ENCODE measurements at regions not wholly inside any gene's neighbourhood (a gene's known extent, or its start where the extent isn't known, plus 50 kb on each side); places are given as distances from the start of the nearest gene placed in this dataset.

DNA sequence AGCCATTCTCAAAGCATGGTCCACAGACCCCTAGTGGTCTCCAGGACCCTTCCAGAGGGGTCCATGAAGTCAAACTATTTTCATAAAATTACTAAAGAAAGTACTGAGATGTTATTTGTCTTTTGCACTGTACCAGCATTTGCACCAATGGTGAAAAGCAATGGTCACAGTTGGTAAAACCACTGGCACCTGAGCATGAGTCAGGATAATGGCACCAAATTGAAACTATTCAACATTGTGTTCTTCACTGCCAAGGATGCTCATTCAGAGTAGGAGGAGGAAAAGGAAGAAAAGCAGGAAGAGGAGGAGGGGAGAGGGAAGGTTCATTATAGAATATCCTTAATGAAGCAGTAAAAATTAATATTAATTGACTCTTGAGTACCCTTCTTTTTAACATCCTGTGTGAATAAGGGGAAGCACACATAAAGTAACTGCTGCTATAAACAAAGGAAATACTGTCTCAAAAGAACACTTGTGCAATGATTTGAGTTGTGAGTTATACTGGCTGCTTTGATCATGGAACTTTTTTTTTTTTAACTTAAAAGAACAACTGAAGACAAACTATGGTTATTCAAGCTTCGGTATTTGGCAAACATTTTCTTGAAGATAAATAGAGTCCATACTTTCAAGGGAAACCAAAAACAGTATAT, 60.2 kb downstream of the MPP7 start:
- in situ Hi-C loops (cut with MboI; ENCODE audit: low sequenced_read_pairs, unreplicated experiment) = no loop called here
- TF ChIP-seq, protein P1, sequence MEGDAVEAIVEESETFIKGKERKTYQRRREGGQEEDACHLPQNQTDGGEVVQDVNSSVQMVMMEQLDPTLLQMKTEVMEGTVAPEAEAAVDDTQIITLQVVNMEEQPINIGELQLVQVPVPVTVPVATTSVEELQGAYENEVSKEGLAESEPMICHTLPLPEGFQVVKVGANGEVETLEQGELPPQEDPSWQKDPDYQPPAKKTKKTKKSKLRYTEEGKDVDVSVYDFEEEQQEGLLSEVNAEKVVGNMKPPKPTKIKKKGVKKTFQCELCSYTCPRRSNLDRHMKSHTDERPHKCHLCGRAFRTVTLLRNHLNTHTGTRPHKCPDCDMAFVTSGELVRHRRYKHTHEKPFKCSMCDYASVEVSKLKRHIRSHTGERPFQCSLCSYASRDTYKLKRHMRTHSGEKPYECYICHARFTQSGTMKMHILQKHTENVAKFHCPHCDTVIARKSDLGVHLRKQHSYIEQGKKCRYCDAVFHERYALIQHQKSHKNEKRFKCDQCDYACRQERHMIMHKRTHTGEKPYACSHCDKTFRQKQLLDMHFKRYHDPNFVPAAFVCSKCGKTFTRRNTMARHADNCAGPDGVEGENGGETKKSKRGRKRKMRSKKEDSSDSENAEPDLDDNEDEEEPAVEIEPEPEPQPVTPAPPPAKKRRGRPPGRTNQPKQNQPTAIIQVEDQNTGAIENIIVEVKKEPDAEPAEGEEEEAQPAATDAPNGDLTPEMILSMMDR (IDR thresholded peaks at IDR 0.05; ENCODE audit: borderline replicate concordance, control extremely low read depth, extremely low read depth, insufficient read depth, missing control alignments) = no peak
- no peak for DNase-seq (ENCODE audit: low spot score)

DNA sequence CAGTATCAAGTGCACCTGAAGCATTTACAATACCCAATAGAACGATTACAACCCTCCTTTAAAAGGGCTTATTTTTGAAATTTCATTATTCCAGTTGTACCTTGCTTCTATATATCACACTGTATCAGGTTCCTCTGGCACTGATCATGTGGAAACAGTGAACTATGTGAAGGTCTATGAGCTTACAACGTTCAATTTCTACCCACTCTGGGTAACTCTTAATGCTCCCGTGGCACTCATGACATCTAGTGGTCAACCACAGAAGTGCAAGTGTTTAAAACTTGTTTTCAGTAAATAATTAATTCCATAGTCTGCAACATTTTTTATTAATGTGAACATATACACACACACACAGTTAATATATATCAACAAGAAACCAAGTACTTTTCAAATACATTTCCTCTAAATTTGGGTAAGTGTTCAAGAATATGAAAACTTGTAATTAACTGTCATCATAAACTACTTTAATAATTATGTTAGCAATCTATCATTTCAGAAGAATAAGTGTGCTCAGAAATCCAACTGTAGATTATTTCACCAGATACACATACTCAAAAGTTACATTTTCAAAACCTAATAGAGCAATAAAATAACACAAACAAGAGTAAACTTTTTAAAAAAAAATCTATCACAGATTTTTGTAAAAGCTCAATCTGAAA, 61.0 kb downstream of the MPP7 start:
- TF ChIP-seq, protein P1 (IDR thresholded peaks at IDR 0.05; ENCODE audit: borderline replicate concordance, control extremely low read depth, extremely low read depth, insufficient read depth, missing control alignments) = peak; percentile 74
- in situ Hi-C loops (cut with MboI; ENCODE audit: low sequenced_read_pairs, unreplicated experiment) = no loop called here
- peak; percentile 27 for DNase-seq (ENCODE audit: low spot score)

DNA sequence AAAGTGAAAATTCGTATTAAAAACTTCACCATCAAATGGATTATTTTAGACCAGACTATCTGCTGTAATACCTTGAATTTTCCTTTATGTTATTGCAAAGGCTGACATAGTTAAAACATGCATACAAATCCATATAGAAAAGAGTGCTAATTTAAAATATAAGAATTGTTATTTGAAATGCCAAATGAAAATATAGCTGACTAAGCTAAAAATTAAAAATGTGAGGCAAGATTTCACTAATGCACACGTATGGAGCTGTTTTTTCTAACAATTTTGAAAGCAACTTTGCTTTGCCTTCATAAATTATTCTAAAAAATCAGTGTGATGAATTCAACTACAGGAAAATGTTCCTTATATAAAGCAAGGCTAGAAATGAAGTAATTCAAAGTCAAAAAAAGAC, 62.5 kb downstream of the MPP7 start:
- in situ Hi-C loops (cut with MboI; ENCODE audit: low sequenced_read_pairs, unreplicated experiment) = no loop called here
- DNase-seq (ENCODE audit: low spot score) = no peak
- TF ChIP-seq, protein P1 (IDR thresholded peaks at IDR 0.05; ENCODE audit: borderline replicate concordance, control extremely low read depth, extremely low read depth, insufficient read depth, missing control alignments) = no peak

DNA sequence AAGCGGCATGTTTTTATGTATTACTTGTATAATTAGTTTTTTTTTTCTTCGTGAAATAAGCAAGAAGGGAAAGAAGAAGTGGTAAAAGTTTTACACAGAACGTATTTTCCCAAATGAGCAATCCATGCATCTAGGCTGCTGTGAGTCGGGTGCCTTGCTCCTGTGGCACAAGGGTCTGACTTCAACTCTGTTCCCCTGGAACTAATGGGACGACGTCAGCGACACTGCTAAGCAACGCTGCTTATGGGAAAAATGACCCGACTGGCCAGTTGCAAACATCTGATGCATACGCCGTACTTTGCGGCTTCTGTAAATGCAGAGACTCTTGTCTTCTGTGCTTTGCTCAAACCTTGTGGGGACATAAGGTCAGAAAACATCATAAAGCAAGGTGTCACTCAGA, 66.3 kb downstream of the MPP7 start:
- in situ Hi-C loops (cut with MboI; ENCODE audit: low sequenced_read_pairs, unreplicated experiment) = no loop called here
- TF ChIP-seq, protein P1 (IDR thresholded peaks at IDR 0.05; ENCODE audit: borderline replicate concordance, control extremely low read depth, extremely low read depth, insufficient read depth, missing control alignments) = no peak
- no peak for DNase-seq (ENCODE audit: low spot score)

DNA sequence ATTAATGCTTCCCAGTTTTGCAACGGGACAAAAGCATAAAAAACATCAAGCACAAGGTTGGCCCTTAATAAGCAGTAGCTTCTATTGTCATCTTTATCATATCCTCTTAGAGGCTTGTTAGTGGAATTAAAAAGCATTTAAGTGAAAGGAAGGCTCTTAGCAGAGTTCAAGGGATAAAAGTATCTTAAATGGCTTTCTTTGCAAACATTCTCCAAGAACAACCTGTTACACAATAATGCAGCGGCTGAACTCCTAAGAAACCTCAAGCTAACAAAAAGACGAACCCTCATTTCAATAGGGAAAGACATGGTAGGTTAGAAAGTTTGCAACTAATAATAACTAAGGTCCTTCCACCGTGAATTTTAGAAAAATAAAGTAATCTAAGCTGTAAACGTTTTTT, 82.1 kb downstream of the MPP7 start:
- DNase-seq (ENCODE audit: low spot score) = no peak
- in situ Hi-C loops (cut with MboI; ENCODE audit: low sequenced_read_pairs, unreplicated experiment) = no loop called here
- TF ChIP-seq, protein P1 (IDR thresholded peaks at IDR 0.05; ENCODE audit: borderline replicate concordance, control extremely low read depth, extremely low read depth, insufficient read depth, missing control alignments) = no peak

DNA sequence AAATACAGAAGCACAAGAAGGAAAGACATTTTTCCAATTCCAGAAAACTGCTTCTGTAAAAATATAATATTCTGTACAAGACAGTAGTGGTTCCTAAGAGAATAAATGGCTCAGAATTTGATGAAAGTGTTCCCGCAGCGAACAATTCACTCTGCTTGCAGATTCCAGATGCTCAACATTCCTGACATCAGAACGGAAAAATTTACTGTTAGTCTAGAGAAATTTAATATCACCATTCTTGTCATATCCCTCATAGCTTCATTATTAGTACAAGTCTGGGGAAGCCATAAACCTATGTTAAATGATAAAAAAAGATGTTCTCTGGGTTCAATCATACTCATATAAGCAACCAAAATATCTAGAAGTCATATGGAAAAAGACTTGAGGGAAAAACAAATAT, 83.6 kb downstream of the MPP7 start:
- TF ChIP-seq, protein P1 (IDR thresholded peaks at IDR 0.05; ENCODE audit: borderline replicate concordance, control extremely low read depth, extremely low read depth, insufficient read depth, missing control alignments) = no peak
- no peak for DNase-seq (ENCODE audit: low spot score)
- in situ Hi-C loops (cut with MboI; ENCODE audit: low sequenced_read_pairs, unreplicated experiment) = no loop called here
